GM23248 (cell line): ENCODE measurements at regions not wholly inside any gene's neighbourhood (a gene's known extent, or its start where the extent isn't known, plus 50 kb on each side); places are given as distances from the start of the nearest gene placed in this dataset.

ENCODE experiments used
- EZH2 ChIP-seq: fragments of 200-600 bp; sonication (generic); IDR thresholded peaks from 2 replicates; pipeline ENCODE4 v1.6.1; 2018; ENCODE audit warnings: antibody characterized with exemption, mild to moderate bottlenecking; ENCODE audit not compliant: insufficient read depth, poor library complexity, severe bottlenecking
- EZH2phosphoT487 ChIP-seq: fragments of 200-600 bp; sonication (generic); IDR thresholded peaks from 2 replicates; pipeline ENCODE4 v1.6.1; 2018; ENCODE audit warnings: antibody characterized with exemption, moderate library complexity, mild to moderate bottlenecking, low read depth; ENCODE audit not compliant: insufficient read depth

- no peak for TF ChIP-seq EZH2
- TF ChIP-seq EZH2phosphoT487: no peak
Observed at GRCh38 chrX:137178392-137178791, 144.6 kb upstream of the GPR101 start.
